MCF 10A (cell line): ENCODE measurements at regions not wholly inside any gene's neighbourhood (a gene's known extent, or its start where the extent isn't known, plus 50 kb on each side); places are given as distances from the start of the nearest gene placed in this dataset.

Source experiments
- BruUV-seq: library from RNA; stranded (reverse); fragments of 400-500 nt; replicated peaks from 2 replicates; lab custom pipeline; 2021; lab: Mats Ljungman, UMichigan
- CTCF ChIA-PET: fragments of 300-600 bp; sonication (Branson Sonifier 250); formaldehyde crosslinking; extraction: SDS; loops from one replicate; lab custom pipeline; 2021; ENCODE audit warnings: antibody characterized with exemption, inconsistent platforms; lab: Yijun Ruan, JAX
- POLR2A ChIA-PET: fragments of 300-600, 350-650 bp; sonication (Branson Sonifier 250); formaldehyde crosslinking; extraction: SDS; loops from one replicate; lab custom pipeline; 2020; ENCODE audit warnings: antibody characterized with exemption, inconsistent platforms; lab: Yijun Ruan, JAX
- DNase-seq: peaks from one replicate; pipeline ENCODE4 v3.0.0-alpha.2; 2018; ENCODE audit not compliant: unreplicated experiment
- H3K27ac Mint-ChIP-seq: one replicate; pipeline ENCODE4 v1.8.0; 2022; ENCODE audit warnings: mild to moderate bottlenecking, low read depth, mixed read lengths; ENCODE audit not compliant: unreplicated experiment
- H3K27me3 Mint-ChIP-seq: one replicate; pipeline ENCODE4 v1.8.0; 2022; ENCODE audit warnings: mixed read lengths; ENCODE audit not compliant: insufficient read depth, unreplicated experiment
- H3K36me3 Mint-ChIP-seq: one replicate; pipeline ENCODE4 v1.8.0; 2022; ENCODE audit warnings: mild to moderate bottlenecking, moderate library complexity, mixed read lengths; ENCODE audit not compliant: insufficient read depth, unreplicated experiment
- H3K4me1 Mint-ChIP-seq: one replicate; pipeline ENCODE4 v1.8.0; 2022; ENCODE audit warnings: mixed read lengths; ENCODE audit not compliant: insufficient read depth, unreplicated experiment
- H3K4me3 Mint-ChIP-seq: one replicate; pipeline ENCODE4 v1.8.0; 2022; ENCODE audit warnings: mild to moderate bottlenecking, moderate library complexity, mixed read lengths; ENCODE audit not compliant: unreplicated experiment
- H3K9me3 Mint-ChIP-seq: one replicate; pipeline ENCODE4 v1.8.0; 2022; ENCODE audit warnings: mixed read lengths; ENCODE audit not compliant: unreplicated experiment
- CTCF ChIP-seq: fragments of 200-600 bp; IDR thresholded peaks from one replicate; pipeline ENCODE4 v1.8.0; 2022; ENCODE audit warnings: antibody characterized with exemption, mild to moderate bottlenecking; ENCODE audit not compliant: unreplicated experiment
- intact Hi-C: fragments of 100-400 bp; cut with micrococcal nuclease; formaldehyde crosslinking; loops from 2 replicates; pipeline ENCODE4 v1.14.1; 2022

- no peaks in the 10 kb centered on the region for H3K27me3 Mint-ChIP-seq
- BruUV-seq: no TSS peak
- CTCF ChIA-PET: no interaction called here
- H3K36me3 Mint-ChIP-seq: no peaks in the 10 kb centered on the region
- POLR2A ChIA-PET: no interaction called here
- no peaks in the 10 kb centered on the region for H3K9me3 Mint-ChIP-seq
- no peaks in the 10 kb centered on the region for H3K4me1 Mint-ChIP-seq
- no peak for DNase-seq
- no peak for TF ChIP-seq CTCF
- no peak overlapping the region for H3K4me3 Mint-ChIP-seq
- intact Hi-C loops: no loop called here
- no peak overlapping the region for H3K27ac Mint-ChIP-seq
These were observed 403.5 kb downstream of the ZNF608 start for GRCh38 chr5:124342986-124343385.

GRCh38 chr5:124342584-124342983 lies 403.9 kb downstream of the ZNF608 start:
- no peak overlapping the region for H3K27ac Mint-ChIP-seq
- BruUV-seq: no TSS peak
- no peaks in the 10 kb centered on the region for H3K36me3 Mint-ChIP-seq
- no peaks in the 10 kb centered on the region for H3K4me1 Mint-ChIP-seq
- CTCF ChIA-PET: no interaction called here
- DNase-seq: no peak
- POLR2A ChIA-PET: no interaction called here
- no peak for TF ChIP-seq CTCF
- intact Hi-C loops: no loop called here
- no peaks in the 10 kb centered on the region for H3K9me3 Mint-ChIP-seq
- no peaks in the 10 kb centered on the region for H3K27me3 Mint-ChIP-seq
- H3K4me3 Mint-ChIP-seq: no peak overlapping the region

GRCh38 chr5:124342027-124342471 lies 404.4 kb downstream of the ZNF608 start:
- H3K27me3 Mint-ChIP-seq: no peaks in the 10 kb centered on the region
- H3K4me3 Mint-ChIP-seq: no peak overlapping the region
- no peak for DNase-seq
- POLR2A ChIA-PET: no interaction called here
- H3K4me1 Mint-ChIP-seq: no peaks in the 10 kb centered on the region
- intact Hi-C loops: no loop called here
- CTCF ChIA-PET: interaction anchor here (1.2 kb wide), 1 partner anchor 15 kb away, joined by 4 read pairs; no protein-coding TSS in a partner anchor
- no peaks in the 10 kb centered on the region for H3K36me3 Mint-ChIP-seq
- BruUV-seq: no TSS peak
- H3K9me3 Mint-ChIP-seq: no peaks in the 10 kb centered on the region
- H3K27ac Mint-ChIP-seq: no peak overlapping the region
- no peak for TF ChIP-seq CTCF

- Mint-ChIP-seq H3K27ac (no peak overlapping the region), H3K4me3 (no peak overlapping the region), H3K36me3 (no peaks in the 10 kb centered on the region), H3K4me1 (no peaks in the 10 kb centered on the region), H3K27me3 (no peaks in the 10 kb centered on the region), H3K9me3 (no peaks in the 10 kb centered on the region)
- DNase-seq: no peak
- BruUV-seq: no TSS peak
- intact Hi-C loops: no loop called here
- CTCF ChIA-PET: interaction anchor here (1.2 kb wide), 1 partner anchor 15 kb away, joined by 4 read pairs; no protein-coding TSS in a partner anchor
- POLR2A ChIA-PET: interaction anchor here (0.7 to 0.9 kb wide), 2 partner anchors 12 to 38 kb away, joined by 3 to 5 read pairs; no protein-coding TSS in a partner anchor
- TF ChIP-seq CTCF: no peak
These were observed 405.2 kb downstream of the ZNF608 start for GRCh38 chr5:124341066-124341858.
